ENCODE measurements at regions not wholly inside any gene's neighbourhood (a gene's known extent, or its start where the extent isn't known, plus 50 kb on each side); places are given as distances from the start of the nearest gene placed in this dataset.

DNA sequence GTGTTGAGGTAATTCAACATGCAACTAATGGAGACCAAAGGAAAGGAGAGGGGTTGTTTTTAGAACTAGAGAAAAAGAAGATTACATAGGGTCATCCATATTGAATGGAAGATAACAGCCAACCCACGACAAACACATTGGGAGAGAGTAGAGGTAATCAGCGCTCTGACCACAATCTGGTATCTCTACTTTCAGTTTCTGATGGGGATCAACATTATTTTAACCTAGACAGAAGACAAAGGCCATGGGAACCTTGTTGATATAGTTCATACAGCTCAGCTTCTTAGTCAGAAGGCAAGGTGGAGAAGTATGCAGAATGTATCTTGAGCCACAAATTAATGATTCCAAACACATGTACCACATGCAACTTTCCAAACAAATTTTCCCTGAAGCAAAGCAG is 537.1 kb upstream of the ST8SIA4 start:
- intact Hi-C loops (cut with DNase I; ENCODE audit: low total_unique reads), result no loop called here
- WGBS, 2 donors, result 85 to 88% methylated on average over 2 of the region's 2 CpGs
- H3K36me3 ChIP-seq (ENCODE audit: low read depth, missing control alignments), result no peaks in the 10 kb centered on the region
- no peak for DNase-seq
- no peaks in the 10 kb centered on the region for H3K27me3 ChIP-seq
- H3K27ac ChIP-seq, result no peak overlapping the region
- TF ChIP-seq CTCF (IDR thresholded peaks at IDR 0.05), result no peak
- TF ChIP-seq POLR2A (IDR thresholded peaks at IDR 0.05), result no peak
- H3K4me3 ChIP-seq, result no peak overlapping the region
- no peaks in the 10 kb centered on the region for H3K9me3 ChIP-seq
- no peaks in the 10 kb centered on the region for H3K4me1 ChIP-seq

GRCh38 chr5:101437351-101437750 is 534.3 kb upstream of the ST8SIA4 start:
- Histone ChIP-seq H3K27ac (no peak overlapping the region), H3K27me3 (no peaks in the 10 kb centered on the region), H3K4me3 (no peak overlapping the region), H3K4me1 (no peaks in the 10 kb centered on the region), H3K36me3 (ENCODE audit: low read depth, missing control alignments) (no peaks in the 10 kb centered on the region), H3K9me3 (no peaks in the 10 kb centered on the region)
- intact Hi-C loops (cut with DNase I; ENCODE audit: low total_unique reads), result no loop called here
- no peak for TF ChIP-seq CTCF (IDR thresholded peaks at IDR 0.05)
- DNase-seq, result no peak
- 78 to 82% methylated on average over 2 of the region's 2 CpGs for WGBS, 2 donors

DNA sequence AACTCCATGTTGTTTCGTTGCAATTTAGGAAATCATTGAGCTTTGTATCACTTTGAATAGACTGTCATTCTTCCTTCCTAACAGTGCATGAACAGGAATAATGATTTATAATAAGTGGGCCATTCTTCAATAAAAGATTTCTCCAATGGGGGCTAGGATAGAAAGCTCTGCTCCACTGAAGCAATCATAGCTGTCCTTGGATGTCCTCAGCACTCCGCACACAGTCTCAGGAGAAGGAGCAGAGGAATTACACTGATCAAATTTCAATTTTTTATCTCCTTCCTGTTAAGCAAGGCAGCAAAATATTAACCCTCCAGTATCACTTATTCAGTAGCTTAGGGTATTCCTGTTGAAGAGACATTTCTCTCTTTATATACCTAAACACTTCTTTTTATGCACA is 532.7 kb upstream of the ST8SIA4 start:
- H3K4me3 ChIP-seq, result no peak overlapping the region
- no peak for DNase-seq
- H3K27ac ChIP-seq, result no peak overlapping the region
- no peaks in the 10 kb centered on the region for H3K36me3 ChIP-seq (ENCODE audit: low read depth, missing control alignments)
- TF ChIP-seq CTCF (IDR thresholded peaks at IDR 0.05), result no peak
- TF ChIP-seq POLR2A (IDR thresholded peaks at IDR 0.05), result no peak
- 32 to 47% methylated on average over 2 of the region's 2 CpGs for WGBS, 2 donors
- intact Hi-C loops (cut with DNase I; ENCODE audit: low total_unique reads), result no loop called here
- no peaks in the 10 kb centered on the region for H3K9me3 ChIP-seq
- no peaks in the 10 kb centered on the region for H3K27me3 ChIP-seq
- H3K4me1 ChIP-seq, result no peaks in the 10 kb centered on the region

- Histone ChIP-seq H3K4me3 (no peak overlapping the region), H3K9me3 (no peaks in the 10 kb centered on the region), H3K4me1 (no peaks in the 10 kb centered on the region), H3K27me3 (no peaks in the 10 kb centered on the region), H3K27ac (no peak overlapping the region), H3K36me3 (ENCODE audit: low read depth, missing control alignments) (no peaks in the 10 kb centered on the region)
- 60 to 78% methylated on average over 1 of the region's 1 CpG for WGBS, 2 donors
- TF ChIP-seq CTCF (IDR thresholded peaks at IDR 0.05), result no peak
- no peak for TF ChIP-seq POLR2A (IDR thresholded peaks at IDR 0.05)
- DNase-seq, result no peak
- intact Hi-C loops (cut with DNase I; ENCODE audit: low total_unique reads), result no loop called here
These were observed 528.1 kb upstream of the ST8SIA4 start for GRCh38 chr5:101431201-101431600.

- Histone ChIP-seq H3K4me3 (no peak overlapping the region), H3K27me3 (no peaks in the 10 kb centered on the region), H3K36me3 (ENCODE audit: low read depth, missing control alignments) (no peaks in the 10 kb centered on the region), H3K27ac (no peak overlapping the region), H3K9me3 (no peaks in the 10 kb centered on the region), H3K4me1 (no peaks in the 10 kb centered on the region)
- DNase-seq, result no peak
- TF ChIP-seq POLR2A (IDR thresholded peaks at IDR 0.05) (no peak), CTCF (IDR thresholded peaks at IDR 0.05) (no peak)
- 75 to 88% methylated on average over 2 of the region's 2 CpGs for WGBS, 2 donors
- intact Hi-C loops (cut with DNase I; ENCODE audit: low total_unique reads), result no loop called here
These were observed 527.5 kb upstream of the ST8SIA4 start for GRCh38 chr5:101430551-101430950.

Data from testis (tissue), 2 donors.